ENCODE measurements at regions not wholly inside any gene's neighbourhood (a gene's known extent, or its start where the extent isn't known, plus 50 kb on each side); places are given as distances from the start of the nearest gene placed in this dataset.

DNA sequence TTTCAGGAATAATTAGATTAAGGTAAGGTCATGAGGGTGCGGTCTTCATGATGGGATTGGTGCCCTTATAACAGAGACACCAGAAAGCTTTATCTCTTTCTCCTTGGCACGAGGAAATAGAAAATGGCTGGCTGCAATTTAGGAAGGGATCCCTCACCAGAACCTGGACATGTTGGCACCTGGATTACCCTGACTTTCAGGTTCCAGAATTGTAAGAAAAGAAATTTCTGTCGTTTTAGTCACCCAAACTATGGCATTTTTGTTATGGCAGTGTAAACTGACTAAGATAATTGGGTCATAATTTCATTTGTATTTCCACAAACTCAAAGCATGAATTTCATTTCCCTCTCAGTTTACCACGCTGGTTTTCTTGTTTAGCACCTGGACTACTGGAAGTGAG, 473.6 kb downstream of the PTH2R start:
- no peak for TF ChIP-seq CTCF (IDR thresholded peaks at IDR 0.05)
- no peak for TF ChIP-seq MAX (IDR thresholded peaks at IDR 0.05; ENCODE audit: low read depth)

Data from SK-N-SH (cell line).